ENCODE measurements at regions not wholly inside any gene's neighbourhood (a gene's known extent, or its start where the extent isn't known, plus 50 kb on each side); places are given as distances from the start of the nearest gene placed in this dataset.

- DNase-seq (no peak), ATAC-seq (no peak)
- no peaks in the 10 kb centered on the region for H3K27me3 ChIP-seq
- intact Hi-C loops (cut with DNase I) = no loop called here
- H3K36me3 ChIP-seq = no peaks in the 10 kb centered on the region
- WGBS, 4 donors = 66 to 82% (median 78%) methylated on average over 2 of the region's 2 CpGs
- H3K9me3 ChIP-seq = peaks cover 0 to 4% (median 0%) of the 10 kb centered on the region in 12 donors
- TF ChIP-seq POLR2A (IDR thresholded peaks at IDR 0.05) = no peak
- TF ChIP-seq CTCF (IDR thresholded peaks at IDR 0.05) = no peak
- H3K4me1 ChIP-seq = no peaks in the 10 kb centered on the region
- H3K27ac ChIP-seq = no peak overlapping the region
- H3K4me3 ChIP-seq = no peak overlapping the region
Measured at GRCh38 chr7:96822824-96823223, 113.2 kb upstream of the SEM1 start.

DNA sequence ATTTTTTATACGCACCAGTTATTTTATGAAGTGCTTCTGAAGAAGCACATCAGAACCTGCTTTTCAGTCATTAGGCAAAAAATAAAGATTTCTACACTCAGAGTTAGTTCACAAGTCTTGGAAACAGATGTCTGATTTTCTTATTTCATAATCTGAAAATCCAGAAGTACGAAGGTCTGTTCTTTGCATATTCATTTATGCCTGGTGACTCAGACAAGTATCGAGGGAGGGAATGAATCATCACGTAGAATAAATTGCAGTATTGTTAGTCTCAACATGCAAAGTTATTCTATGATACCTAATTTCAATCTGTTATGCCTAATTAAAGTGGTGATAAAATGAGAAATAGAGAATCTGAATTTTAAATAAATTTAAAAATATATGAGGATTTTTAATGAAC lies 113.6 kb upstream of the SEM1 start:
- Histone ChIP-seq H3K4me1 (no peaks in the 10 kb centered on the region), H3K9me3 (peaks cover 0 to 4% (median 0%) of the 10 kb centered on the region in 12 donors), H3K36me3 (no peaks in the 10 kb centered on the region), H3K27me3 (no peaks in the 10 kb centered on the region), H3K4me3 (no peak overlapping the region), H3K27ac (no peak overlapping the region)
- DNase-seq (no peak), ATAC-seq (peak in 1 of 4 donors; percentile 56)
- no peak for TF ChIP-seq CTCF (IDR thresholded peaks at IDR 0.05)
- intact Hi-C loops (cut with DNase I) = no loop called here
- 65 to 81% (median 73%) methylated on average over 4 of the region's 4 CpGs for WGBS, 4 donors

GRCh38 chr7:96824686-96825085 lies 115.0 kb upstream of the SEM1 start:
- no peaks in the 10 kb centered on the region for H3K36me3 ChIP-seq
- DNase-seq (no peak), ATAC-seq (no peak)
- H3K4me3 ChIP-seq = no peak overlapping the region
- peaks cover 0 to 4% (median 0%) of the 10 kb centered on the region in 12 donors for H3K9me3 ChIP-seq
- TF ChIP-seq CTCF (IDR thresholded peaks at IDR 0.05) = no peak
- H3K4me1 ChIP-seq = no peaks in the 10 kb centered on the region
- H3K27me3 ChIP-seq = no peaks in the 10 kb centered on the region
- intact Hi-C loops (cut with DNase I) = no loop called here
- WGBS, 4 donors = 36 to 60% (median 56%) methylated on average over 1 of the region's 1 CpG
- H3K27ac ChIP-seq = no peak overlapping the region

- no peak for ATAC-seq
- Histone ChIP-seq H3K4me3 (no peak overlapping the region), H3K36me3 (no peaks in the 10 kb centered on the region), H3K4me1 (no peaks in the 10 kb centered on the region), H3K9me3 (peaks cover 0 to 4% (median 0%) of the 10 kb centered on the region in 12 donors), H3K27me3 (no peaks in the 10 kb centered on the region), H3K27ac (no peak overlapping the region)
- DNase-seq = no peak
- TF ChIP-seq CTCF (IDR thresholded peaks at IDR 0.05) (no peak), POLR2A (IDR thresholded peaks at IDR 0.05) (no peak)
- 78 to 86% (median 84%) methylated on average over 2 of the region's 2 CpGs for WGBS, 4 donors
- intact Hi-C loops (cut with DNase I) = no loop called here
Measured at GRCh38 chr7:96825285-96825684, 115.6 kb upstream of the SEM1 start.
